Fibroblast of lung (primary cell): ENCODE measurements at regions not wholly inside any gene's neighbourhood (a gene's known extent, or its start where the extent isn't known, plus 50 kb on each side); places are given as distances from the start of the nearest gene placed in this dataset.

ENCODE experiments used
- EZH2 ChIP-seq: IDR thresholded peaks from 2 replicates; pipeline ENCODE4 v1.5.1; 2012; ENCODE audit warnings: low read length, control low read depth, mild to moderate bottlenecking; ENCODE audit errors: missing control alignments
- TF ChIP-seq, protein P1 (sequence below), 2 donors: IDR thresholded peaks in 1 of 2; conservative IDR thresholded peaks in 1 of 2; 1 replicate in 1 of 2; 2 replicates in 1 of 2; pipeline ENCODE4 v1.5.1; 2011 to 2012; ENCODE audit warnings: low read length in 2 of 2, control low read depth in 1 of 2, inconsistent platforms in 1 of 2, low read depth in 1 of 2, mild to moderate bottlenecking in 1 of 2

DNA sequence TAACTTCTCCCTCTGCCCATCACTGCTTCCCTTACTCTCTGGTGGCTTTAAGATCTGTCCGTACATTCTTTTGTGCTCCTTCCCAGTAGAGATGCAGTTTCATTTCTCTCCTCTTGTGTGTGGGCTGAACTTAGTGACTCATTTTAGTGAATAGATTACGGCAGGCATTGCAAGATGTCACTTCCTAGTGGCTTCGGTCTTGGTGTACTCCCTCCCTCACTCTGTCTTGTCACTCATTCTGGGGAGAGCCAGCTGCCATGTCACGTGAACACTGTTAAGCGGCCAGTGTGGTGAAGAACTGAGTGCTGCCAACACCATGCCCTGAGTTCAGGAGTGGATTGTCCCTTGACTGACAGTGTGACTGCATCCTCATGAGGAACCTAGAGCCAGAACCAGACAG, 115.9 kb downstream of the OTOR start:
- TF ChIP-seq, protein P1, sequence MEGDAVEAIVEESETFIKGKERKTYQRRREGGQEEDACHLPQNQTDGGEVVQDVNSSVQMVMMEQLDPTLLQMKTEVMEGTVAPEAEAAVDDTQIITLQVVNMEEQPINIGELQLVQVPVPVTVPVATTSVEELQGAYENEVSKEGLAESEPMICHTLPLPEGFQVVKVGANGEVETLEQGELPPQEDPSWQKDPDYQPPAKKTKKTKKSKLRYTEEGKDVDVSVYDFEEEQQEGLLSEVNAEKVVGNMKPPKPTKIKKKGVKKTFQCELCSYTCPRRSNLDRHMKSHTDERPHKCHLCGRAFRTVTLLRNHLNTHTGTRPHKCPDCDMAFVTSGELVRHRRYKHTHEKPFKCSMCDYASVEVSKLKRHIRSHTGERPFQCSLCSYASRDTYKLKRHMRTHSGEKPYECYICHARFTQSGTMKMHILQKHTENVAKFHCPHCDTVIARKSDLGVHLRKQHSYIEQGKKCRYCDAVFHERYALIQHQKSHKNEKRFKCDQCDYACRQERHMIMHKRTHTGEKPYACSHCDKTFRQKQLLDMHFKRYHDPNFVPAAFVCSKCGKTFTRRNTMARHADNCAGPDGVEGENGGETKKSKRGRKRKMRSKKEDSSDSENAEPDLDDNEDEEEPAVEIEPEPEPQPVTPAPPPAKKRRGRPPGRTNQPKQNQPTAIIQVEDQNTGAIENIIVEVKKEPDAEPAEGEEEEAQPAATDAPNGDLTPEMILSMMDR (conservative IDR thresholded peaks at IDR 0.05 in 1 of 2, IDR thresholded peaks at IDR 0.05 in 1 of 2; ENCODE audit: low read depth in 1 of 2, low read length in 2 of 2), result no peak
- TF ChIP-seq EZH2, result no peak
